Erythroblast (primary cell): ENCODE measurements at regions not wholly inside any gene's neighbourhood (a gene's known extent, or its start where the extent isn't known, plus 50 kb on each side); places are given as distances from the start of the nearest gene placed in this dataset.

Experiments used
- GATA1 ChIP-seq: IDR thresholded peaks from 2 replicates; pipeline ENCODE4 v1.6.1; 2011; ENCODE audit warnings: low read depth, mild to moderate bottlenecking, control low read depth, low read length, moderate library complexity
- POLR2A ChIP-seq: IDR thresholded peaks from 2 replicates; pipeline ENCODE4 v1.6.1; 2011; ENCODE audit warnings: mild to moderate bottlenecking, low read length

DNA sequence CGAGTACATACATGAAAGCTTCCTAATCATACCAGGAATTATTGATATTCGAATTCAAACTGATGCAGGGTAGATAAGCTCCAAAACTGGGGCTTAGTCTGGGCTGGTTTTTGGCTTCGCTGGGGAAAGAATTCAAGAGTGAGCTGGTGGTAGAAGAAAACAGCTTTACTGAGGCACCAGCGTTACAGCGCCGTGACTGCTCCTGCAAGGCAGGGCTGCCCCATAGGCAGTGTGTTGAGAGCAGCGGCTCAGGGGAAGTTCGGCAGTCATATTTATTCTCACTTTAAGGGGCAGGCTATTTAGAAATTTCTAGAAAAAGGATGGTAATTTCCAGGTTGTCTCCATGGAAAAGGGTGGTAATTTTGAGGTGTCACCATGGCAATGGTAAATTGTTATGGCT, 292.6 kb upstream of the TCF4 start:
- TF ChIP-seq POLR2A (no peak), GATA1 (no peak)
